HG03571 (cell line): ENCODE measurements at regions not wholly inside any gene's neighbourhood (a gene's known extent, or its start where the extent isn't known, plus 50 kb on each side); places are given as distances from the start of the nearest gene placed in this dataset.
"Not testable (repeated sequence)": the region's sequence is repeated elsewhere in the genome, so short reads cannot be mapped to it uniquely, and the experiment has no call there.

Experiments used
- ATAC-seq: cut with Tn5 transposase; IDR thresholded peaks from one replicate; pipeline ENCODE4 v1.9.1; 2021; ENCODE audit not compliant: unreplicated experiment

DNA sequence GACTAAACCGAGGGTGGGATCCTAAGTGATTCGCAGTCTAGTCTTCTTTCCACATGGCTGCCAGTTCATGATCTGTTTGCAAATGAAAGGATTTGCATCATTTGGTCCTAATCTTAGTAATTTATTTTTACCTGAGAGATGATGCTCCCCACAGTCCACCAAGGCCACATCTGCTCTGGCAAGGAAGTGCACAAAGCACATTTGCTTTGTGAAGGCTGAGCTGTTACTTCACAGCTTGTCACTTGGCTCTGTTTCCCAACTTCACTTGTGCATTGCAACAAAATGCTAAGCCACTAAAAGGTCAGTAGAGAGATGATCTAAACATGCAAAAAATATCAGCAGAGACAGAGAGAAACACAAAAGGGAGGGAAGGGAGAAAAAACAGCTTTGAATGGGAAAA, 128.5 kb upstream of the VLDLR start:
- no peak for ATAC-seq

DNA sequence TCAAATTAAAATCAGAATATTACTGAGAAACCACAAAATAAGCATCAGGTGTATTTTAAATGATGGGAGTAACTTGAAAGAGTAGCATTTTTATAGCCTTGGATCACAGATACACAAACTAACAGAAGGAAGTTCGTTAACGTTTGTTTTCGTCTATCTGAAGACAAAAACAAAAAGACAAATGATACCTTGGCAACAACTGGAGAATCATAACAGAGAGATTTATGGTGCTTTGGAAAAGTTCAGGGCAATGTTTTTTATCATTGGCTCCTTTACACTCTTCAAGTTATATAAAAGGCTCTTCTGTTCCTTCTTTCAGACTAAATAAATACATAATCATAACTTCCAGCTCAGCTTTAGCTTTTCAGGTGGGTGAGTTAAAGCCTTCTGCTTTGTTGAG, 128.1 kb upstream of the VLDLR start:
- no peak for ATAC-seq

DNA sequence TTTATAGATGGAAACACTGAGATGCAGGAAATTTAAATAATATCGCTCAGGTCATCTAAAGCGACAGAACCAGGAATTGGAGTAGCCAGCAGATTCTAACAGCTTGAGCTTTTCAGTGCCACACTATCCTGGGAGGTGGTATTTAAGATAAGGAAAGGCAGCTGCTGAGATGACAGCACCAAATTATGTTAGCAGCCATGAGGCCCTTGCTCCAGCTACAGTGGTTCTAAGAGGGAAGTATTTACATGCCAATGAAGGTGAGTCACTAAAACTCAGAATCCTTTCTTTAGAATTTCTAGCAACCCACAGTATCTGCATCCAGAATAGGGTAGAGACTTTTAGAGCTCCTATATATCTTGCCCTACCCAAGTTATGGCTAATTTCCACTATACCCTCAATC, 127.0 kb upstream of the VLDLR start:
- no peak for ATAC-seq

DNA sequence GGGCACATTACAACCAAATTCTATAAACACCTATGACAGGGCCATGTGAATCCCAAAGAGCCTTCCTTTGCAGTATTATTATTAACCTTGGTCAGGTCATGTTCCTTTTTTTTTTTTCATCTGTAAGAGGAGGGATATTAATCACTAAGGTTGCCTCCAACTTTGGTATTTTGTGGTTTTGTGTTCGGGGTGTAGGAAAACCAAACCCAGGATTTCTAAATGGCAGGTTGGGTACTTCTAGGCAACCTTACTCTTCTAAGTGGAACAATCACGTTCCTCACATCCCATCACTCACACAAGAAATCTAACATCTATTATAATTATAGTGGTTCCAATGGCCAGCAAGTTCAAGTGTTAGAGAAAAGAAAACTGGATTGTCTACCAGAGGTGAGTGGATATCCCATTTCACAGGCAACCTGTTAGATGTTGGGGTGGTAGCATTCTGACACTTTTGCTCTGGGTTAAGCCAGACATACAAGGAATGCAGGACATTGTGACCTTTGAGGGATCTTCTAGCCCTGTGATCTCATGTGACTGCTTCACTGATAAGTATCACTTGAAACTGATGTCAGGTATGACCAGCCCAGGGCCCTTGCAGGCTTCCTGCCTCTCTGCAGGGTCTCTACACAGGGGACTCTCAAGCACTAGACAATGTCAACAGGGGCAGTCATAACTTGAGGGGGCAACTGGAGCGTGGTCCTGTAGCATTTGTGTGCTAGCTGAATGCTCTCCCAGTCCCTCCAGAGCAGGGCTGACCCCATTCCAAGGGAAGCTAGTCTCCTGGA, 126.2 kb upstream of the VLDLR start:
- ATAC-seq = no peak

- no peak for ATAC-seq
These were observed 125.4 kb upstream of the VLDLR start for GRCh38 chr9:2496169-2496568.

GRCh38 chr9:2496934-2497333, 124.7 kb upstream of the VLDLR start:
- no peak for ATAC-seq

- ATAC-seq = no peak
These were observed 123.8 kb upstream of the VLDLR start for GRCh38 chr9:2497666-2498400.

DNA sequence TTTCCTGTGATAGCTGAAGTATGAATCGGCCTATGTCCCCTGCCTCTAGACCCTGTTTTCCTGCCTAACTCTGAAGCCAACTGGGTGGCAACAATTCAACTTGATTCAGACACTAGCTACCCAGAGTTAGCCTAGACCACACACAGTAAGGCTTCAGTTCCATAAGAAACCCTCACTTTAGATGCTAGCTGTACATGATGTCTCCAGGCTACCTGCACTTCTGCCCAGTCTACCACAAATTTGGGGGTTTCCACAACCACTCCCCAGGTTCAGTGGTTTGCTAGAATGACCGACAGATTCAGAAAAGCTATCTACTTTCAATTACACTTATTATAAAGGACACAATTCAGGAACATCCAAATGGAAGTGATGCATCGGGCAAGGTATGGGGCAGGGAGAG, 119.4 kb upstream of the VLDLR start:
- ATAC-seq = no peak

- ATAC-seq = no peak
These were observed 118.8 kb upstream of the VLDLR start for GRCh38 chr9:2502760-2503159.

DNA sequence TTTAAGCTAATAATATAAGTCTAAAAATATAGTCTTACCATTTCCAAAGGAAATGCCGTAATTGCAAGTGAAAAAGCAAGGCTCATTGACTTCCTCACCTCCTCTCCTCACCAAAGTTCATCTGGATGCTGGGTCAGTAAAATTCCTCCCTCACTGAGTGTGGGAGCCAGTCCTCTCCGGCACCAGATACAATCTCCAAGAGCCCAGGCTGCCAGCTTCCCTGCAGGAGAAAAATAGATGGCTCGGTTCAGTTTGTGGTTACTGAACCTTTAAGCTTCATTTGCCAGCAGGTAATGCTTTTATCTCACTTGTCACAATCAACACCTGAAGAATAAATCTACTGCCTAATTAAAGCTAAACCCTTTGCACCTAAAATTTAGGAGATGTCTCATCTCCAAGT, 115.3 kb upstream of the VLDLR start:
- no peak for ATAC-seq

DNA sequence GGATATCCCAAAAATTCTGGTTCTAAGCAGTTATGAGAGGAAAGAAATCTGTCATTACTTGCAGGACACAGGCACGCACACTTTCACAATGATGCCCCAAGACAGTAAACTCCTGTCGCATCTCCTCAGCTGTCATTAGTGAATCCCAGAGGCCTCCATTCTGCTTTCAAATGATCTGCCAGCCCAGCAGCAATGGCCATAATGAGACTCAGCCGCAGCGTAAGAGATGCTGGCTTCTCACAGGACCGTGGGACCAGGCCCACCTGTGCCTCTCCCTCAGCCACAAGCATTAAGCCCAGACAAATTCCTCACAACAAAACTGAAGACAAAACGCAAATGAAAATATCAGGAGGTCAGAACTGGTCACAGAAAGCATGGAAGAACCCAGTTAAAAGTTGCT, 98.0 kb upstream of the VLDLR start:
- no peak for ATAC-seq

DNA sequence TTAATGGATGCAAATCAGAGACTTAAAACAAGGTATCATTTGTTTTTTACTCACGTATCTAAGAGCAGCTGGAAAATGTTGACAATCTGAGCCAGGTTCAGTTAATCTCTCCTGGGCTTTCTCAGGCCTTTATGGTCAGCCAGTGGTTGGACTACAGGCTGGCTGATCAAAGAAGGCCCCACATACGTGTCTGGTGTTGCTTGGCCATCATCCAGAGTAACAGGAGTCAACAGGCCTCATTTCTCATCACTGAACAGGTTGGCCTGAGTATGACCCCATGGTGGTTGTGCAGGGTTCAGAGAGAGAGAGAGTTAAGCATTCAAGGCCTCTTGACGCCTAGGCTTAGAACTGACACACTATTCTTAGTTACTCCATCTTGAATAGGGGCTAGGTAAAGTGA, 97.0 kb upstream of the VLDLR start:
- no peak for ATAC-seq

DNA sequence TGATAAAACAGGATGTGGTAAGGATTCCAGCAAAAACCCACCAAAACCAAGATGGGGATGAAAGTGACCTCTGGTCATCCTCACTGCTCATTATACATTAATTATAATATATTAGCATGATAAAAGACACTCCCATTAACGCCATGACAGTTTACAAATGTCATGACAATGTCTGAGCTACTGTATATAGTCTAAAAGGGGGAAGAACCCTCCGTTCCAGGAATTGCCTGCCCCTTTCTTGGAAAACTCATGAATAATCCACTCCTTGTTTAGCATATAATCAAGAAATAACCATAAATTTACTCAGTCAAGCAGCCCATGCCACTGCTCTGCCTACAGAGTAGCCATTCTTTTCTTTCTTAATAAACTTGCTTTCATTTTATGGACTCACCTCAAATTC, 96.4 kb upstream of the VLDLR start:
- no peak for ATAC-seq

DNA sequence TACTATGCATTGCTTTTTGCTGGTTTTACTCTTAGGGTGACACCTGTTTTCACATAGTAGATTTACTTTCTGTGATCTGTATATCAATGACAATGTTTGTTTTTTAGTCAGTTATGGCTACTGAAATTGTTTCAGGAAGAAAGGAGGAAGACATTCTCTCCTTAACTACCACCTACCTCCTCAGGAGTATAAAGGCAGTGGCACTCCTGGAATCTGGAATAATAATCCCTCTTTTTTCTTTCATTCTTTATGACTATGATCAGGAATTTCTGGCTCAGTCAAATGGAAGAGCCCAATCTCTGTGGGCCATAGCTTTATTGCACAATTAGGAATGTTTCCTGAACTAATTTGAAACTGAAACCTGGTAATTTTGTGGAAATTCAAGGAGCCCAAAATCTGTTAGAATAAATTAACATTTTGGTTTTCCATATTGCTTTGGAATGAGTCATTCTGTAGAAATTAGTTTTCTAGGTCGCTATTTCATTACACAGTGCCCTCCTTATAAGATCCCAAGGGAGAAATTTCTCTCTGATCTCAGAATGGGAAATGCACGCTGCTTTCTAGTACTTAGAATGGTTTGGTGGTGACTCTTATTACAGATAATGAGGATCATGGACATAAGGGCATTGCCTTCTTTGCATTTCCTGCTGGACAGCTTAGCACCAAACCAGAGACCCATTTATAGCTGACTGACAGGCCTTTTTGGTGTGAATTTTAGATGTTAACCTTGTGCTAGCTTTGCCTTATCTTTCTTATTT, 95.3 kb upstream of the VLDLR start:
- ATAC-seq = no peak

GRCh38 chr9:2531481-2531880, 90.1 kb upstream of the VLDLR start:
- ATAC-seq = no peak

DNA sequence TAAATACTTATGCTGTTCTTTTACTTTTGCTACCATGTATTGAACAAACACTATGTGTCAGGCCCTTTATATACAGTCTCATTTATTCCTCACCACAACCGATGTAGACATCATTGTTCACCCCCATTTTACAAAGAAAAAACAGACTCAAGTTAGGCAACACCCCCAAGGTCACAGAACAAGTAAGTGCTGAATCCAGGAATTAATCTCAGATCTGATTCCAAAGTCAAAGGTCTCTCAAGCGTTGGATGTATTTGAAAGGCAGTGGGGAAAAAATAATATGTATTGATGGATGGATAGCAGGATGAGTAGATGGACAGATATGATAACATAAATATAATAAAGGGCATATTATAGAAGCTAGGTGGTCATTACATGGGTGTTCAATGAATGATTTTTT, 85.1 kb upstream of the VLDLR start:
- no peak for ATAC-seq

- no peak for ATAC-seq
These were observed 75.6 kb upstream of the VLDLR start for GRCh38 chr9:2545881-2546490.

GRCh38 chr9:2555899-2556600, 65.5 kb upstream of the VLDLR start:
- not testable (repeated sequence) for ATAC-seq

- ATAC-seq = no peak
These were observed 63.9 kb upstream of the VLDLR start for GRCh38 chr9:2557693-2558092.

- no peak for ATAC-seq
These were observed 62.1 kb upstream of the VLDLR start for GRCh38 chr9:2559192-2560152.
